HFFc6 (cell line): ENCODE measurements at regions not wholly inside any gene's neighbourhood (a gene's known extent, or its start where the extent isn't known, plus 50 kb on each side); places are given as distances from the start of the nearest gene placed in this dataset.

ENCODE experiments used
- DNase-seq: peaks from one replicate; pipeline ENCODE4 v3.0.0-alpha.2; 2018
- H3K27ac Mint-ChIP-seq: 2 replicates; pipeline ENCODE4 v1.8.0; 2020; ENCODE audit warnings: mild to moderate bottlenecking, mixed read lengths
- H3K27me3 Mint-ChIP-seq: 2 replicates; pipeline ENCODE4 v1.8.0; 2021; ENCODE audit warnings: mild to moderate bottlenecking, moderate library complexity, mixed read lengths; ENCODE audit not compliant: insufficient read depth
- H3K36me3 Mint-ChIP-seq: 2 replicates; pipeline ENCODE4 v1.8.0; 2021; ENCODE audit warnings: low read depth, mixed read lengths
- H3K4me1 Mint-ChIP-seq: 2 replicates; pipeline ENCODE4 v1.8.0; 2020; ENCODE audit warnings: low read depth, mixed read lengths
- H3K4me3 Mint-ChIP-seq: 2 replicates; pipeline ENCODE4 v1.8.0; 2020; ENCODE audit warnings: mild to moderate bottlenecking, moderate library complexity, mixed read lengths
- H3K9me3 Mint-ChIP-seq: 2 replicates; pipeline ENCODE4 v1.8.0; 2020; ENCODE audit warnings: mild to moderate bottlenecking, mixed read lengths
- CTCF ChIP-seq: fragments of 200-600 bp; sonication (generic); IDR thresholded peaks from 2 replicates; pipeline ENCODE4 v1.5.0; 2021; ENCODE audit warnings: antibody characterized with exemption, mild to moderate bottlenecking

- H3K9me3 Mint-ChIP-seq: no peaks in the 10 kb centered on the region
- no peak for TF ChIP-seq CTCF
- H3K4me1 Mint-ChIP-seq: no peaks in the 10 kb centered on the region
- no peak for DNase-seq
- H3K27me3 Mint-ChIP-seq: peaks cover 21% of the 10 kb centered on the region
- no peaks in the 10 kb centered on the region for H3K36me3 Mint-ChIP-seq
- no peak overlapping the region for H3K27ac Mint-ChIP-seq
- no peak overlapping the region for H3K4me3 Mint-ChIP-seq
These were observed 50.3 kb upstream of the C5orf58 start for GRCh38 chr5:170182491-170182890.
